ENCODE measurements at regions not wholly inside any gene's neighbourhood (a gene's known extent, or its start where the extent isn't known, plus 50 kb on each side); places are given as distances from the start of the nearest gene placed in this dataset.

- no peaks in the 10 kb centered on the region for H3K9me3 ChIP-seq
- no peaks in the 10 kb centered on the region for H3K27me3 ChIP-seq
- no peak for ATAC-seq
- intact Hi-C loops (cut with DNase I) = no loop called here
- H3K36me3 ChIP-seq = no peaks in the 10 kb centered on the region
- no peak overlapping the region for H3K4me3 ChIP-seq
- H3K4me1 ChIP-seq = peaks cover 7% of the 10 kb centered on the region
- no peak for DNase-seq
- no peak overlapping the region for H3K27ac ChIP-seq
- no peak for TF ChIP-seq CTCF (IDR thresholded peaks at IDR 0.05)
These were observed 91.4 kb downstream of the IRS2 start for GRCh38 chr13:109694972-109695371.

DNA sequence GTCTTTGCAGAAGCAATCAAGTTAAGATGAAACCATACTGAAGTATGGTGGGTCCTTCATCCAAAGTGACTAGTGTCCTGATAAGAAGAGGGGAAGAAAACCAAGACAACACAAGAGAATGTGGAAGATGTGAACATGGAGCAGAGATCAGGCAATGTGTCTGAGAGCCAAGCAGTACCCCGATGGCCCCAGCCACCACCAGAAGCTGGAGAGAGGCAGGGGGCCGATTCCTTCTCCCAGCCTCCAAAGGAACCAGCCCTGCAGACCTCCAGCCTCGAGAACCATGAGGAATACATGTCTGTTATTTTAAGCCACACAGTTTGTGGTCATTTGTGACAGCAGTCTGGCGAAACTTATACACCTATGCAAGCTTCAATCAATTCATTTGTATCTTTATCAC, 93.2 kb downstream of the IRS2 start:
- no peak for TF ChIP-seq CTCF (IDR thresholded peaks at IDR 0.05)
- intact Hi-C loops (cut with DNase I) = no loop called here
- H3K27me3 ChIP-seq = no peaks in the 10 kb centered on the region
- no peak for DNase-seq
- H3K9me3 ChIP-seq = no peaks in the 10 kb centered on the region
- H3K4me1 ChIP-seq = no peaks in the 10 kb centered on the region
- no peak overlapping the region for H3K27ac ChIP-seq
- H3K36me3 ChIP-seq = no peaks in the 10 kb centered on the region
- no peak overlapping the region for H3K4me3 ChIP-seq
- ATAC-seq = no peak

DNA sequence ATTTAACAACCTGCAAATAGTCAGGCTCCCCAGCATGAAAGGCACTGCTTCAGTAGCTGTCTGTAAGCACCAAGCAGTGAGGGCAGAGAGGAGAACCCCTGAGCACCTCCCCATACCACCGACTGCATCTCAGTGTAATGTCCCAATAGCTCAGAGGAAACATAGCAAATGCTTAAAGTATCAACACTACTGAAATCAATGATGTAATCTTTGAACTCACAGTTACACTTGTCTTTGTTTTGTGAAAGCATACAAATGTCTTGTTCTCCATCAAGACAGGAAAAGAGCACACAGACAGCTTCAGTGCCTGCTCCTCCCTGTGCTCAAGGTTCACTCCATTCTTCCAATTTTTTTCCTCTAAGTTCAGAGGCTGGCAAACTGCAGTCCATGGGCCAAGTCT, 94.7 kb downstream of the IRS2 start:
- ATAC-seq = no peak
- intact Hi-C loops (cut with DNase I) = no loop called here

GRCh38 chr13:109687559-109688448, 98.6 kb downstream of the IRS2 start:
- TF ChIP-seq CTCF (IDR thresholded peaks at IDR 0.05) = no peak
- DNase-seq (no peak), ATAC-seq (no peak)
- intact Hi-C loops (cut with DNase I) = no loop called here
- H3K36me3 ChIP-seq = no peaks in the 10 kb centered on the region
- H3K27ac ChIP-seq = no peak overlapping the region
- H3K4me1 ChIP-seq = no peaks in the 10 kb centered on the region
- peaks cover 3% of the 10 kb centered on the region for H3K27me3 ChIP-seq
- H3K9me3 ChIP-seq = no peaks in the 10 kb centered on the region
- no peak overlapping the region for H3K4me3 ChIP-seq

More for the DNA sequence above, 94.7 kb downstream of the IRS2 start:
- H3K27ac ChIP-seq = no peak overlapping the region
- H3K36me3 ChIP-seq = no peaks in the 10 kb centered on the region
- no peak overlapping the region for H3K4me3 ChIP-seq
- no peak for DNase-seq
- H3K9me3 ChIP-seq = no peaks in the 10 kb centered on the region
- TF ChIP-seq CTCF (IDR thresholded peaks at IDR 0.05) = no peak
- no peaks in the 10 kb centered on the region for H3K27me3 ChIP-seq
- no peaks in the 10 kb centered on the region for H3K4me1 ChIP-seq

GRCh38 chr13:109685203-109685602, 101.2 kb downstream of the IRS2 start:
- ATAC-seq (no peak), DNase-seq (no peak)
- Histone ChIP-seq H3K27me3 (peaks cover 5% of the 10 kb centered on the region), H3K4me1 (no peaks in the 10 kb centered on the region), H3K4me3 (no peak overlapping the region), H3K36me3 (no peaks in the 10 kb centered on the region), H3K9me3 (no peaks in the 10 kb centered on the region), H3K27ac (no peak overlapping the region)
- intact Hi-C loops (cut with DNase I) = no loop called here
- TF ChIP-seq CTCF (IDR thresholded peaks at IDR 0.05) = no peak

All from upper lobe of right lung (tissue), 1 donor.